ENCODE measurements at regions not wholly inside any gene's neighbourhood (a gene's known extent, or its start where the extent isn't known, plus 50 kb on each side); places are given as distances from the start of the nearest gene placed in this dataset.

DNA sequence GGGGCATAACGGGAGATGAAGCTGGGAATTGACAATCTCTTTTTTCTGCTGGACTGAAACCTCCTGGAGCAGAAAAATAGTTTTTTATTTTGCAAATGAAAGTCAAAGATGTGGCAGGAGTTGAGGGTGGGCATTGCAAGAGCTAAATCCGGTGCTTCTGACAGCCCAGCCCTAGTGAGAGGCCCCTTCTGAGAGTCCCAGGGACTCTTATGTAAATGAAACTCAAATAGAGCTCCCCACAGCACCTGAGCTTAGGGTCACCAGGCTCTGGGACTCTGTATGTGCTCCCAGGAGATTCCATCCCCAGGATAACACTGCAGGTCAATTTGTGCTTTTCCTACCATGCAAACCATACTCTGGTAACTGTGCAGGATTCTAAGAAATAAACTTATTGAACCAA lies 192.8 kb downstream of the ANKRD30B start:
- TF ChIP-seq, protein P1, sequence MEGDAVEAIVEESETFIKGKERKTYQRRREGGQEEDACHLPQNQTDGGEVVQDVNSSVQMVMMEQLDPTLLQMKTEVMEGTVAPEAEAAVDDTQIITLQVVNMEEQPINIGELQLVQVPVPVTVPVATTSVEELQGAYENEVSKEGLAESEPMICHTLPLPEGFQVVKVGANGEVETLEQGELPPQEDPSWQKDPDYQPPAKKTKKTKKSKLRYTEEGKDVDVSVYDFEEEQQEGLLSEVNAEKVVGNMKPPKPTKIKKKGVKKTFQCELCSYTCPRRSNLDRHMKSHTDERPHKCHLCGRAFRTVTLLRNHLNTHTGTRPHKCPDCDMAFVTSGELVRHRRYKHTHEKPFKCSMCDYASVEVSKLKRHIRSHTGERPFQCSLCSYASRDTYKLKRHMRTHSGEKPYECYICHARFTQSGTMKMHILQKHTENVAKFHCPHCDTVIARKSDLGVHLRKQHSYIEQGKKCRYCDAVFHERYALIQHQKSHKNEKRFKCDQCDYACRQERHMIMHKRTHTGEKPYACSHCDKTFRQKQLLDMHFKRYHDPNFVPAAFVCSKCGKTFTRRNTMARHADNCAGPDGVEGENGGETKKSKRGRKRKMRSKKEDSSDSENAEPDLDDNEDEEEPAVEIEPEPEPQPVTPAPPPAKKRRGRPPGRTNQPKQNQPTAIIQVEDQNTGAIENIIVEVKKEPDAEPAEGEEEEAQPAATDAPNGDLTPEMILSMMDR (IDR thresholded peaks at IDR 0.05; ENCODE audit: borderline replicate concordance): no peak
- no peak for DNase-seq
- H3K36me3 ChIP-seq: no peaks in the 10 kb centered on the region

DNA sequence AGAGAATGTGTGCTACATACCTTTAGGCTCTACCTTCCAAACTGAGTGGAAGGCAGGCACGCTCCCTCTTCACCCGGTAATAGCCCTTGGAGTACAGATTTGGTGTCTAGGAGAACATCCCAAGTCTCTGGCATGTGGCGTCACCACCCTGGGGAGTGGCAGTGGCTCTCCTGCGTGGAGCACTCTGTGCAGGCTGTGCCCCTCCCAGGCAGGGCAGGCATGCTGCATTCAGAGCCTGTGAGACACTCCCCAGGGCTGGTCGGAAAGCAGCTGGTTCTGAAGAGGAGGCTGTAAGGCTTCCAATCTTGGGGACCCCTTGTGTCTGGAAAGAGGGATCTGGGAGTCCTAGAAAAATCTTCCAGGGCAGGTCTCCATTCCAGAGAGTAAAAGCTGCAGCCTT lies 193.3 kb downstream of the ANKRD30B start:
- Histone ChIP-seq H3K36me3 (no peaks in the 10 kb centered on the region), H3K4me3 (no peak overlapping the region), H3K4me1 (no peaks in the 10 kb centered on the region), H3K27ac (replicated peaks) (no peak overlapping the region), H3K9me3 (replicated peaks) (no peaks in the 10 kb centered on the region), H3K27me3 (ENCODE audit: low read depth) (peaks cover 52% of the 10 kb centered on the region)
- DNase-seq: no peak
- intact Hi-C loops (cut with micrococcal nuclease): no loop called here
- TF ChIP-seq, protein P1 (IDR thresholded peaks at IDR 0.05; ENCODE audit: borderline replicate concordance): no peak

More for the DNA sequence above, 192.8 kb downstream of the ANKRD30B start:
- Histone ChIP-seq H3K4me1 (no peaks in the 10 kb centered on the region), H3K9me3 (replicated peaks) (no peaks in the 10 kb centered on the region), H3K27ac (replicated peaks) (no peak overlapping the region), H3K27me3 (ENCODE audit: low read depth) (peaks cover 50% of the 10 kb centered on the region), H3K4me3 (no peak overlapping the region)
- intact Hi-C loops (cut with micrococcal nuclease): no loop called here

DNA sequence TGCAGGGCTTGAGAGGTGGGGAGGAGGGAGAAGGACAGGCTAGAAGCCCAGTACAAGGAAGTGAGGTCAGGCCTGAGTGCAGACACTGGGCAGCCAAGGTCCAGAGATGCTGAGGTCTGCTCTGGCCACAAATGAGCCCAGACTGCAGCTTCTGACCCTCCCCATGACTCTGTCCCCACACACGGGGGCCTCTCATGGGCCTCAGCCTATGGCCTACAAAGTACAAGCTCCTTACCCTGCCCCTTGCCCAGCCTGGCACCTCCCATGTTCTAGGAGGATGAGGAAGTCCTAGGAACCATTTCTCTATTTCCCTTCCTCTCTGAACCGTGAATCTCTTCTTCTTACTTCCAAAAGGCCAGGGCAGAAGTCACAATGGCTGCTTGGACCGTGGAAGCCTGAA lies 193.8 kb downstream of the ANKRD30B start:
- Histone ChIP-seq H3K4me3 (no peak overlapping the region), H3K36me3 (no peaks in the 10 kb centered on the region), H3K9me3 (replicated peaks) (no peaks in the 10 kb centered on the region), H3K4me1 (no peaks in the 10 kb centered on the region), H3K27me3 (ENCODE audit: low read depth) (peaks cover 52% of the 10 kb centered on the region), H3K27ac (replicated peaks) (no peak overlapping the region)
- TF ChIP-seq, protein P1 (IDR thresholded peaks at IDR 0.05; ENCODE audit: borderline replicate concordance): no peak
- intact Hi-C loops (cut with micrococcal nuclease): no loop called here
- no peak for DNase-seq

DNA sequence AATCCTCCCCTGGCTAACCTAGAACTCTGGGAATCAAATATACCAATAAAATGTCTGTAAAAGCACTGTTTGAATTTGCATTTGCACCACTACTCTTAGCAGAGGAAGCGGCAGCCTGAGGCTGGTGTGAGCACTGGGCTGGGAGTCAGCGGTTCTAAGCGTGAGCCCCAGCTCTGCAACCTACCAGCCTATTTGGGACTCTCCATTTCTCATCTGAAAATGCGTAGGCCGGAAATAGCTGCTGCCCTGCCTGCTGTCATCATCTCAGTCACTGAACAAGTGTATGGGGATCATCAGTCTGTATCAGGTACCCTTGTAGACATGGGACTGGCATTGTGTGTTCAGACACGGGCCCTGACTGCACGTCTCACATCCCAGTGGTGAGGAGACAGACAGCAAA lies 194.3 kb downstream of the ANKRD30B start:
- no peak for DNase-seq
- no peak overlapping the region for H3K27ac ChIP-seq (replicated peaks)
- intact Hi-C loops (cut with micrococcal nuclease): no loop called here
- no peaks in the 10 kb centered on the region for H3K9me3 ChIP-seq (replicated peaks)
- H3K4me3 ChIP-seq: no peak overlapping the region
- no peaks in the 10 kb centered on the region for H3K36me3 ChIP-seq
- peaks cover 52% of the 10 kb centered on the region for H3K27me3 ChIP-seq (ENCODE audit: low read depth)
- TF ChIP-seq, protein P1 (IDR thresholded peaks at IDR 0.05; ENCODE audit: borderline replicate concordance): no peak
- H3K4me1 ChIP-seq: no peaks in the 10 kb centered on the region

DNA sequence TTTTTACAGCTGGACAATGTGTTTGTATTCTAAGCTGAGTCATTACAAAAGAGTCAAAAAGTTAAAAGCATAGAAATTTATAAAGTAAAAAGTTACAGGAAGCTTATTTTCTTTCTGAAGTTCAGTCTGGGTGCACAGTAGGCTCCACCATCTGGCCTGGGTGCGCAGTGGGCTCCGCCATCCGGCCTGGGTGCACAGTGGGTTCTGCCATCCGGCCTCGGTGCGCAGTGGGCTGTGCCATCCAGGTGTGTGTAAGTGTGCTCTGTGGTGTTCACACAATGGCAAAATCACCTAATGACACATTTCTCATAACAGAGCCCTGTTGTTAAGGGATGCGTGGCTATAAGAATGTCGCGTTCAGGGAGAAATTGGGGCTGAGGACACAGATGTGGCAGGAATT lies 195.5 kb downstream of the ANKRD30B start:
- H3K27me3 ChIP-seq (ENCODE audit: low read depth): peaks cover 41% of the 10 kb centered on the region
- no peaks in the 10 kb centered on the region for H3K4me1 ChIP-seq
- no peaks in the 10 kb centered on the region for H3K9me3 ChIP-seq (replicated peaks)
- H3K27ac ChIP-seq (replicated peaks): no peak overlapping the region
- no peak overlapping the region for H3K4me3 ChIP-seq
- intact Hi-C loops (cut with micrococcal nuclease): no loop called here
- DNase-seq: no peak
- H3K36me3 ChIP-seq: no peaks in the 10 kb centered on the region
- TF ChIP-seq, protein P1 (IDR thresholded peaks at IDR 0.05; ENCODE audit: borderline replicate concordance): no peak
